ENCODE measurements at regions not wholly inside any gene's neighbourhood (a gene's known extent, or its start where the extent isn't known, plus 50 kb on each side); places are given as distances from the start of the nearest gene placed in this dataset.

- no peak overlapping the region for H3K9ac ChIP-seq (ENCODE audit: low read depth, low read length)
- no peaks in the 10 kb centered on the region for H4K20me1 ChIP-seq (ENCODE audit: insufficient read depth, low read length)
- no peak overlapping the region for H2AK5ac ChIP-seq (ENCODE audit: low read depth, low read length)
- H3K4me3 ChIP-seq (ENCODE audit: insufficient read depth, low read depth, low read length): no peak overlapping the region
- H3K36me3 ChIP-seq (ENCODE audit: control insufficient read depth, insufficient read depth, low read length): no peaks in the 10 kb centered on the region
- no peaks in the 10 kb centered on the region for H3K79me1 ChIP-seq (ENCODE audit: low read depth in 1 of 2, low read length in 2 of 2)
- no peak for TF ChIP-seq CHD1 (IDR thresholded peaks at IDR 0.05; ENCODE audit: low read depth, low read length)
- TF ChIP-seq MAFK (IDR thresholded peaks at IDR 0.05; ENCODE audit: low read depth, low read length): no peak
- no peak for TF ChIP-seq RCOR1 (IDR thresholded peaks at IDR 0.05; ENCODE audit: insufficient replicate concordance, low read length)
- TF ChIP-seq MXI1 (IDR thresholded peaks at IDR 0.05; ENCODE audit: borderline replicate concordance, low read depth, low read length): no peak
- TF ChIP-seq CTCF (conservative IDR thresholded peaks at IDR 0.05; ENCODE audit: low read depth, low read length): no peak
- TF ChIP-seq RFX5 (IDR thresholded peaks at IDR 0.05; ENCODE audit: low read depth, low read length): no peak
- no peak for TF ChIP-seq FOS (IDR thresholded peaks at IDR 0.05; ENCODE audit: low read depth, low read length)
- TF ChIP-seq BHLHE40 (IDR thresholded peaks at IDR 0.05; ENCODE audit: low read depth, low read length): no peak
- no peak for TF ChIP-seq POLR2A (IDR thresholded peaks at IDR 0.05; ENCODE audit: low read depth, low read length)
- TF ChIP-seq ELK1 (IDR thresholded peaks at IDR 0.05; ENCODE audit: borderline replicate concordance, low read depth, low read length): no peak
- no peak for TF ChIP-seq USF2 (IDR thresholded peaks at IDR 0.05; ENCODE audit: low read depth, low read length)
- H3K27me3 ChIP-seq (ENCODE audit: control insufficient read depth, insufficient read depth, low read length): no peaks in the 10 kb centered on the region
- no peak overlapping the region for H4K5ac ChIP-seq (ENCODE audit: low read depth, low read length)
- no peak overlapping the region for H3K4me2 ChIP-seq (ENCODE audit: low read depth, low read length)
- H3K18ac ChIP-seq (ENCODE audit: low read depth, low read length): no peak overlapping the region
- H2BK120ac ChIP-seq (ENCODE audit: low read depth, low read length): no peak overlapping the region
- no peak overlapping the region for H2BK5ac ChIP-seq (ENCODE audit: low read depth, low read length, poor library complexity, severe bottlenecking)
- H3K27ac ChIP-seq (ENCODE audit: insufficient read depth, low read length): no peak overlapping the region
- no peak overlapping the region for H3K56ac ChIP-seq (ENCODE audit: extremely low read depth, insufficient read depth, low read length)
- ChIA-PET POLR2A (ENCODE audit: unreplicated experiment) (no interaction called here), CTCF (interaction anchor here (0.6 kb wide), 1 partner anchor 32 kb away, joined by 3 read pairs; no protein-coding TSS in a partner anchor)
- no TSS peak for BruUV-seq (replicated peaks)
- H3K4me1 ChIP-seq (ENCODE audit: control insufficient read depth, insufficient read depth, low read length): peaks cover 5% of the 10 kb centered on the region
- H4K8ac ChIP-seq (ENCODE audit: low read depth in 2 of 2, low read length in 2 of 2): no peak overlapping the region
- no peaks in the 10 kb centered on the region for H3K9me3 ChIP-seq (ENCODE audit: control insufficient read depth, insufficient read depth, low read length)
- DNase-seq (no peak), ATAC-seq (ENCODE audit: low read depth) (no peak)
- no peak overlapping the region for H3K14ac ChIP-seq (replicated peaks; ENCODE audit: low read depth, low read length)
- H2AFZ ChIP-seq (replicated peaks; ENCODE audit: low read length, poor library complexity): no peak overlapping the region
- H2BK15ac ChIP-seq (ENCODE audit: low read depth, low read length): no peak overlapping the region
- H2AK9ac ChIP-seq (replicated peaks; ENCODE audit: low read depth, low read length, poor library complexity): no peak overlapping the region
- H4K91ac ChIP-seq (ENCODE audit: insufficient read depth, low read depth, low read length): no peak overlapping the region
- intact Hi-C loops (cut with micrococcal nuclease): no loop called here
- H3K9me1 ChIP-seq (ENCODE audit: insufficient read depth, low read length): no peaks in the 10 kb centered on the region
- in situ Hi-C loops (cut with MboI; ENCODE audit: low sequenced_read_pairs): no loop called here
- no peak overlapping the region for H3K23ac ChIP-seq (ENCODE audit: low read depth, low read length)
- dilution Hi-C loops (cut with HindIII; ENCODE audit: low sequenced_read_pairs, unreplicated experiment): no loop called here
- WGBS, 2 experiments (ENCODE audit: extremely low coverage in 2 of 2, insufficient read length in 1 of 2): no CpG with 5 or more reads among the region's 3 CpGs
- no peak overlapping the region for H3K4ac ChIP-seq (ENCODE audit: low read depth, low read length)
- no peak overlapping the region for H2BK20ac ChIP-seq (ENCODE audit: low read depth, low read length)
These were observed 129.8 kb upstream of the SGCD start for GRCh38 chr5:156197042-156197635.
